Right renal cortex interstitium (tissue), 3 donors: ENCODE measurements at regions not wholly inside any gene's neighbourhood (a gene's known extent, or its start where the extent isn't known, plus 50 kb on each side); places are given as distances from the start of the nearest gene placed in this dataset.

Source experiments
- DNase-seq, 3 donors: peaks; one replicate each; pipeline ENCODE4 v3.0.0-alpha.2; 2013; ENCODE audit warnings: low read depth in 3 of 3, low spot score in 2 of 3

DNA sequence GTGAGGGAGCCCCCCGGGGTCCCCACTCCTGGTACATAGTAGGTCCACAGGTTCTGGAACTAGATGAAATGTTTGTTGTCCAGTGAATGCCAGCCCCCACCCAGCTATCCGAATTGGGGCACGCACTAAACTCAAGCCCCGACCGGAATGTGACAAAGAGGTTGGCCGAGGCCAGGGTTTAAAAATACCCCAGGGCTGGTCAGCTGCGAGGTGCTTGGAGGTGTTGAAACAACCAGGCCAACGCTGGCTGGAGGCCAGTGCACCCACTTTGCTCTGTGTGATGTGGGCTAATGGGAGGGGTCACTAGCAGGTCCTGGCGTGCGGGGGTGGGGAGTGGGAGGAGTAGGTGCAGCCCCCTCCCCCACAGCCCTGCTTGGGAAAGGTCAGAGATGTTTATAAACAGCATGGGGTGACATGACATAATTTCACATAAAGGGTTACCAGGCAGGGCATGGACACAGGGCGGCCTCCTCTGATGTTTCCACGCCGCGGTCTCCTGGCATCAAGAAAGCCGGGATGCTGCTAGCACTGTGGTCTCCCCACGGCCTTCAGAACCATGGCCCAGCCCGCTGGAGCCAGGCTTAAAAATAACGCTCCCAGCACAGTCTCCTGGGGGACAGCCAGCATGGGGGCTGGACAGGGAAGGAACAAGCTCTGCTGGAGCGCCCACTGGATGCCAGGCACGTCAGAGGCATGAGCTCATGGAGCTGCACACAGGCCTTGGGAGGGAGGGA lies 111.2 kb upstream of the PTPN1 start:
- DNase-seq = no peak

DNA sequence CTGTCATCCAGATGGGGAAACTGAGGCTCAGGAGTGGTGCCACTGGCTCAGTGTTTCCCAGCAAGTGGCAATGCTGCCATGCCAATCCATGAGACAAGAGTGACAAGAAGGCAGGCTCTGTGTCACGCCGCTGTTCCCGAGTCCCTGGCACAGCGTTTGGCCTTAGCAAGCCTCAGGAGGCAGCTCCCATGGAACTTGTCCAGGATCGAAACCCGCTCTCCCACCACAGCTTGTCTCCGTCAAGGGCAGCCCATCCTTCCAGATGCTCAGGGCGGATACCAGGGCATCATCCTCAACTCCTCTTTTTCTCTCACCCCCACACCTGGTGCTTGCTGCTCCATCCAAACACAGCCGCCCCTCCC lies 110.6 kb upstream of the PTPN1 start:
- no peak for DNase-seq

DNA sequence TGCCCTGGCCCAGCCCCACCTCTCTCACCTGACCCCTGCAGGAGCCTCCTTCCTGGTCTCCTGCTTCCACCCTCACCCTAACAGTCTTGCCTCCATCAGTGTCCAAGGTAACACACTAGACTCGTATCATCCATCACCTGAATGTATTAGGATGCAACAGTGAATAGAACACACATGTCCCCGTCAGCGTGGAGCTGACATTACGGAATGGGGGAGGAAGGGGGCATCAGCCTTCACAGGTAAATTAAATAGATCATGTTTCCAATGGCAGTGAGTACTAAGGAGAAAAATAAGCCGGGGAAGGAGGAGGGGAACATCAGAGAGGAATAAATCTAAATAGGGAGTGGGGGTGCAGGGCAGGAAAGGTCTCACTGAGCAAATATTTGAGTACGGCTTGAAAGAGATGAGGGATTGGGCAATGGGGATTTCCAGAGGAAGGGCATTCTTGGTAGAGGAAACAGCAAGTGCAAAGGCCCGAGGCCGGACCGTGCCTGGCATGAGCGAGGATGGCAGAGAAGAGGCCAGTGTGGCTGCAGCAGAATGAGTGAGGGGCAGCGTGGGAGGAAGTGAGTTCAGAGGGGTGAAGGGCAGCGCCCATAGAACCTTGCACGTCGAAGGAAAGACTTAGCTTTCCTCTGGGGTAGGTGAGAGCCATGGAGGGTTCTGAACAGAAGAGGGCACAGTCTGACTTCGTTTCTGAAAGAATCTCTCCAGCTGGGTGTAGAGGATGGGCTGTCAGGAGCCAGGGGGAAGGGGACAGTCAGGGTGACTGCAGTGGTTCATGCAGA lies 110.1 kb upstream of the PTPN1 start:
- no peak for DNase-seq

DNA sequence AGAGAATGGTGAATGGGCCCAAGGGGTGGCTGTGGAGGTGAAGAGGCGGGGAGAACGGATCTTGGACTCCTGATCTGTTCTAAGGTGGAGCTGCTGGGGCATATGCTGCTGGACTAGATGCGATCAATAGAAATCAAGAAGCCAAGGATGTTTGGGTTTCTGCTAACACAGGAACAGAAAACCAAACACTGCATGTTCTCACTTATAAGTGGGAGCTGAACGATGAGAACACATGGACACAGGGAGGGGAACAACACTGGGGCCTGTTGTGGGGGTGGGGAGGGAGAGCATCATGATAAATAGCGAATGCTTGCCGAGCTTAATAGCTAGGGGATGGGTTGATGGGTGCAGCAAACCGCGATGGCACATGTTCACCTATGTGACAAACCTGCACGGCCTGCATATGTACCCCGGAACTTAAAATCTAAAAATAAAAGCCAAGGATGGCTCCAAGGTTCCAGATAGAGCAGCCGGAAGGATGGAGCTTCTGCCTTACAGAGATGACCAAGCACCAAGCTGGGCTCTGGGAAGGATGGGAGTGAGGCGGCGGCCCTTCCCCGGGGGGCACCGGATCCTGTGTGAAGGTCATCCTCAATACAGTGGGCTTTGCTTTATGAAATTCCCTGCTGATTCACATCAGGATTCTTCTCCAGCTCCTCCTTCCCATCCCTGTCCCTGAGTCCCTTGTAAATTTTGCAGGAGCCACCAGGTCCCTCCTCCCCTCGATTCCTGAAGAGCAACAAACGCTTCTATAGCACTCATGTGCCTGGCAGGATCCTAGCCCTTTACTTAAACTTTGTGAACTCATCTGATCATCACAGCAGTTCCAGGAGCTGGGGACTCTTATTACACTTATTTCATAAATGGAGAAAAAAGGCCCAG lies 109.2 kb upstream of the PTPN1 start:
- no peak for DNase-seq

DNA sequence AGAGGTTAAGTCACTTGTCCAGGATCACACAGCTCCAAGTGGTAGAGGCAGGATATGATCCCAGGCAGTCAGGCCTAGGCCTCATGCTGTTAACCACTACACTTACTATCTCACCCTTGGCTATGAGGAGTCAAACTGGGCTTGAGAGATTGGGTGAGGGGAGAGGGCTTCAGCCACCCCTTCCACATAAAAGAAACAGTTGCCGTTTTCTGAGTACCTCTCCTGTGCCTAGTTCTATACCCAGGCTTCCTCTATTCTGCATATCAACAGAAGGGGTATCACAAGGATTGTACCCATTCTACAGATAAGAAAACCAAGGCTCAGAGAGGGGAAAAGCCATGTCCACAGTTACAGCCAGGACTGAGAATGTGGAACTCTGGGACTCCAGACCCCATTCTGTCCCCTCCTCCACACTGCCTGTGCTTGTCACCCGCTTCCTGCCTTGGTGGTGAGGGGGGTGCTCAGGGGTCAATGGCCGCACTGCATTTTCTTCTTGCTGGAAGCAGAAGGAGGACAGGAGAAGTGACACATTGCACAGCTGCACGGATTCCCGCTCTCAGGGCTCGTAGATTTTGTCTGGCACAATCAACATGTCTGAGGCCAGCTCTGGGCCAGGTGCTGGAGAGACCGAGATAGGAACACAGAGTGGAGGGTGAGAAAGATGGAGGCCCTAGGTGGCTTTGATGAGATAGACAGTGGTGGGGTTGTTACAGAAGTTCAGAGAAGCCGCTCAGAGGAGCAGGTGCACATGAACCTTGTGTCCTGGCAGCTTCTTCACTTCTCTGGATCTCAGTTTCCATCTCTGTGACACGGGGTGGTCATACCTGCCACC lies 108.4 kb upstream of the PTPN1 start:
- DNase-seq = no peak

DNA sequence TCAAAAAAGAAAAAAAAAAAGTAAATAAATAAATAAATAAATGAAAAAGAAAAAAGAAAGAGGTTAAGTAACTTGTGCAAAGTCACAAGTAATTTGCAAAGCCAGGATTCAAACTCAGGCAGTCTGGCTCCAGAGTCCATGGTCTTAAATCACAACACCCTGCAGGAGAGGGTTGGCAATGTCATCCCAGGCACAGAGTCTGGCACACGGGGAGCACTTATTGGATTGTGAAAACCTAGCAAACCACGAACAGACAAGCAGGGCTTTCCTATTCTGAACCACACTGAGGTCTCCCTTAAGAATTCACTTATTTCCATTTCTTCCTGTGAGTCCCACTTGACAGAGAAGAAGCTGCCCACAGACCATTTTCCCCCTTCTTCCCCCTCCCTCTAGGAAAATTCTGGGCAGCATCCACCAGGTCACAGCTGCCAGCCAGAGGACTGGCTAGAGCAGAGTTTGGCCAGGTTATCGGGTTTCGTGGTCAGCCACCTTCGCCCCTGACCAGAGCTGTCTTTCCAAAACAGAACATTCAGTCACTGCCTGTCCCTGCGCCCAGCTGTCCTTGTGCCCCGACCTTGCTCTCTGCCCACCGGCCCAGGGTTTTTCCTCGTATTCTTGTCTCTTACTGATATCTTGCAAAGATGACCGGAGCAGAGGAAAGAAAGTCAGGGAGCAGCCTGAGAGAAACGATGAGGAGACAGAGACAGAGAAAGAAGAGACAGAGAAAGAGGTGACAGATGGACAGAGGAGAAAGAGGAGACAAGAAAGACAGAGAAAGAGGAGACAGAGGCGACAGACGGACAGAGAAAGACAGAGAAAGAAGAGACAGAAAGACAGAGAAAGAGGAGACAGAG lies 106.4 kb upstream of the PTPN1 start:
- no peak for DNase-seq

DNA sequence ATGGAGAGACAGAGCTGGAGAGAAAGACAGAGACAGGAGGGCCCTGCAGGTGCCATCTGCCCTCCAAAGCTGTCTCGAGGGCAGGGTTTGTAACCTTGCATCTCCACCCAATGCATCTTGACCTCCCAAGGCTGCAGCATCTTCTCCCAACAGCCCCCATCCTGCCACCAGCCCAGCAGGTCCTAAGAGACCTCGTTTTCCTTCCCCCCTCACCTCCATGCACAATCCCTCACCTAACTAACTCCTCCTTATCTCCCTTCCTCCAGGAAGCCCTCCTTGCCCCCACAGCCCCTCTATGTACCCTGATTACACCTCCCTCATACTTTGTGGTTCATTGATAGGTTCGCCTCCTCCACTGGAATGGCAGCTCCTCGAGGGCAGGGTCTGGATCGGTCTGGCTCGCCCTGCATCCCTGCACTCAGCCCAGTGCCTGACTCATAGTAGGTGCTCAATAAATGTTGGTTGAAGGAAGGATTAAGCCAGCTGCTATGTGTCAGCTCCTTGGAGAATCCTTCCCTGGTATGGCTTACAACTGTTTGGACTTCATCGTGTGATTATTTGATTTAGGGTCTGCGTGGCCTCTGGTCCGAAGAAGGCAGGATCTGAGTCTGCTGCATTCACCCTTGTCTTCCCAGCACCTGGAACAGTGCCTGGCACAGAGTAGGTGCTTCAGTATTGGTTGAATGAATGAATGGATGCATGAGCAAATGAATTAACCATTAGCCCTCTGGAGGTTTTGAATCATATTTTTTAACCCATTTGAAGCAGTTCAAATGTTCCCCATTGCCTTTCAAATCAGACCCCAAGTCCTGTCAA lies 105.6 kb upstream of the PTPN1 start:
- no peak for DNase-seq

DNA sequence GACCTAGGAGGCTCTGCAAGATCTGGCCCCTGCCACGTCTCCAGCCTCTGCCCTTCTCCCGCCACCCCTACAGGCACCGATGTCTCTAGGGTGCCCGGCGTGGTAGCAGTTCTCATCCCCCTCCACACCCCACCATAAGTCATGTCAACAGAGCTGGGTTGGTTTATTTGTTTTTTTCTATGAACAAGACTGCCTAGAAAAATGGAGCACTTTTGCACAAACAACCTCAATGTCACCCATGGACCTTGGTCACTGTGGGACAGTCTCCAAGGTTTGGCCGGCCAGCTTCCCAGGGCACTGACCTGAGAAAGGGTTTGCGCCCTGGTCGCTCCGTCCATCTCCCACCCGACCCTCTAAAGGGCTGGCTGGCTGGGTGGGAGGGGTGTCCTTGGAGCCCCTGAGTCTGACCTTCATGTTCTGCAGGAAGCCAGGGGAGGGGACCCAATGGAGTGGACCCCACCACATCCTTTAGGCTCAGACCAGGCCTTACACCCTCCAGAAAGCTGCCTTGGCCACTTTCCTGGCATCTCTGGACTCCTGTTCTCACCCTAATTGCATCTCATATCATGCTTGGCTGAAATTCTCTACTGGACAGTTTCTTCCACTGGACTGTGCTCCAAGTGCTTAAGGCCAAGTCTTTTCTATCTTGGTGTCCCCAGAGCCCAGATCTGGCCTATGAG lies 104.8 kb upstream of the PTPN1 start:
- DNase-seq = no peak

DNA sequence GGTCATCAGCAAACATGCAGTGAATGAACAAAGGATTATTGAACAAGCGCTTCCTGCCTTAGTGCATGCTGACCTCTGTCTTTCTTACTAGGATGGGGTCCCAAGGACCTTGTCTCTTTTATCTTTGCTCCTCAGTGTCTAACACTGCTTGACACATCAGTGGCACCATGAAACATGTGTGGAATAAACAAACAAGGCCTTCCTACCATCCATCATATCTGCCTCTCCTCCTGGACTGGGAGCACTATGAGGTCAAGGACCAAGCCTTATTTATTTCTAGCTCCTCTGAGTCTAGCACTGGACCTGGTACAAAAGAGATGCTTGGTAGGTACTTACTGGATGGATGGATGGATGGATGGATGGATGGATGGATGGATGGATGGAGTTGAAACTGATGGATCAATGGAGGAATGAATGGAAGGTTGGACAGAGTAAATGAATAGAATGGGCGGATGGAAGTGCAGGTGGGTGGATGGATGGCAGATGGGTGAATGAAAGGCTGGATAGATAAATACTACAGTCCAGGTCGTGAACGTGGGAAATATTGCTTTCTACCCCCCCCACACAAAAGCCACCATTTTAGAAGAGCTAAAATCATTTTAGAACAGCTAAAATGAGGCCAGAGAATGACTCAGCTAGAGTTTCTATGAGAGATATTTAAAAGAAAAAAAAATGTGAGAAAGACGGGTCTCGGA lies 104.1 kb upstream of the PTPN1 start:
- no peak for DNase-seq

DNA sequence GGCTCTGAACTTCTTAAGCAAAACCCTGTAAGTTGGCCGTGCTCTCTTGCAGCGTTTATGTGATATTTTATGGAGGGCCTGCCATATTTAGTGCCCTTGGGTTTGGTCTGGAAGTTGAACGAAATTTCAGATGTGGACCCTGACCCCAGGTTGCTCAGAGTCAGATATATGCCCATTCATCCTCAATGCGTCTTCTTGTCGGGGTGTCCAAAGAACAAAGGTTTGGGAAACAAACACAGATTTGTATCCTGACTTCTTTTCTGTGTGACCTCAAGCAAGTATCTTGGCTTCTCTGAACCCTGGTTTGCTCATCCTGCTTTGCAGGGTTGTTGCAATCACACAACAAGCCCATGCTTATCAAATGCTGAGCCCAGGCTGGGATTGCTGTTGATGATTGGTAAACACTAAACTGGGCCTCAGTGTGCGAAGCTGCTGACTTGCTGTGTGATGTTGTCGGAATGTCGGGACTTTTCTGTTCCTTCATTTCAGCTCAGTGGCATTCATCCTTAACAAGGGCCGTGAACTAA lies 103.5 kb upstream of the PTPN1 start:
- no peak for DNase-seq

DNA sequence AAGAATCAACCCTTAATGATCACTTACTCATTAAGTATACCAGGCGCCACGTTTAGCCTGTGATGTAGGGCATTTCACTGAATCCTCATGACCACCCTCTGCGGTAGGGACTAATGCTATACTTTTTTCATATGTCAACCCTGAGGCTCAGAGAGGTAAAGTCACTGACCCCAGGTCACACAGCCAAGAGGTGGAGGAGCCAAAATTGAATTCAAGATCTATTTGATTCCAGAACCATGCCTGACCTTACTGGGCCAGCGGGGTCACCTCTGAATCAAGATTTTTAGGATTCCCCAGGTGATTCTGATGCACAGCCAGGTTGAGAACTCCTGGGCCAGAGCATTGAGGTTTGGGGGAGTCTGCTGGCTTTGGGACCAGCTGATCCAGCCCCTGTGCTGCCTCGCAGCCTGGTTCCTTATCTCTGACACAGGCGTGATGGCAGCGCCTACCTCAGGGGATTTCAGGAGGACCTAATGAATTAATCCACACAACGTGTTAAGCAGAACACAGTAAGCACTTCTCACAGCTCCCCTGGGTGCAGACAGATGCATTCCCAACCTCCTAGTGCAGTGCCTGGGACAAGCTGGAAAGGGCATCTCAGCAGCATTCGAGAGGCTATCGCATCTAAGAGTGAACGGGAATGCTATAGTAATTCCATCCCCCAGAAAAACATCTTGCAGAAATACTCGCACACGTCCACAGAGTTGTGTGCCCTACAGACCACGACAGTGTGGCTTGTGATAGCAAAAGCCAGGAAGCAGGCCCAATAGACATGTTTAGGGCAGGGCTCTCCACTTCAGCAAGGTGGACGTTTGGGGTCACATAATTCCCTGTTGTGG lies 101.4 kb upstream of the PTPN1 start:
- no peak for DNase-seq

DNA sequence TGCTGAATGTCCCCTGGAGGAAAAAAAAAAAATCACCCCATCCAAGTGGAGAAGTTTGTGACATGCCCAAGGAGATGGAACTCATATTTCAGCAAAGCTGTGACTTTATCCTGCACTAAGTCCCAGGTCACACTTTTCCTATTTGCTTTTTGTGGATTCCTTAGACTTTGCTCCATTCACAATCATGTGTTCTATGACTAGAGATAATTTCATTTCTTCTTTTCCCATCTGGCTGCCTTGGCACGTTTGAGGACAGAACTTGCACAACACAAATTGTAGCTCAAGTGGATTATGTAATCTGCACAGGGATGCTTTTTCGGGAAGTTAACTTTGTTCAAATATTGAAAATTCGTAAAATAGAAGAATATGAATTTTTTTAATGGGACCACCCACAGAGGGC lies 100.7 kb upstream of the PTPN1 start:
- DNase-seq = no peak

DNA sequence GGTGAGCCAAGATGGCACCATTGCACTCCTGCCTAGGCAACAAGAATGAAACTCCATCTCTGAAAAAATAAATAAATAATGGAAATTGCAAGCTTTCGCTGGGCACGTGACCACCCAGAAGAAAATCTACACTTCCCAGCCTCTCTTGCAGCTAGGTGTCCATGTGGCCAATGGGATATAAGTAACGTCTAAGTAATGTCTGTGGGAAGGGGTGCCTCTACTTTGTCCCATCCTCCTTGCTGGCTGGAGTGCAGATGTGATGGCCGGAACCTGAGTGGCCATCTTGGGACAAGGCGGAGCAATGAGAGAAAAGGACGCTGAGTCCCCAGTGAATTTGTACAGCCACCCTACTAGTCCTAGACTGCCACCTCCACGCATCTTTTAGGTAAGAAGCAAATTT lies 99.8 kb upstream of the PTPN1 start:
- no peak for DNase-seq

DNA sequence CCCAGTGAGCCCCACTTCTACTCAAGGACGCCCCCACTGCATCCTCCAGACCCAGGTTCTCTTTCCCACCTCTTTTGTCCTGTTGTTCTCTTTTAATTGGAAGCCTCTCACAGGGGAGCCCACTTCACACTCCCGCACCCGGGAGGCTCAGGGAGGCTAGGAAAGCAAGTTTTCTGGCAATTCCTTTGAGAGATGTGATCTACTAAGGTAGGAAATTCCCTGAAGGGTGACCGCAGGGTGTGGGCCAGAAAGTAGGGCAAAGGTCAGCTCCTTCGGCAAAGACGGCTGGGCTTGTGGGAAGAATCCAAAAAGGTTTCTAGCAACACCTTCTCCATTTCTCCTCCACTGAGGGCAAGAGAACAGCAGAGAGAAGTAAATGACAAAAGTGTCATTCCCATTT lies 98.1 kb upstream of the PTPN1 start:
- no peak for DNase-seq

DNA sequence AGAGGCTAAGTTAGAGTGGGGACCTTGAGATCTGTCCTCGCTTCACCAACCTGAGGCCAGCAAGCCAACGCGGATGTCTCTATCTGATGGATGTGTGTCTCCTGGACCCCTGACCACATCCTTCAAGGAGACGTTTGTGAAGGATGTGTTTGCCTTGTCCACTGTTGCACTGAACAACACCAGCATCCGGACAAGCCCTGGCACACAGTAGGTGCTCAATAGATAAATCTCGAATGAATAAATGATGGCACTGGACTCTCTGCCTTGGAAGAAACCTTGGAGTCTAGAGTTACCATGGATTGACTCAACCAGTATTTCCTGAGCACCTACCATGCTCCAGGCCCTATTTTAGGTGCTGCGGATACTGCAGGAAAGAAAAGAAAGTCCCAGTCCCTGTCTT lies 97.7 kb upstream of the PTPN1 start:
- no peak for DNase-seq

DNA sequence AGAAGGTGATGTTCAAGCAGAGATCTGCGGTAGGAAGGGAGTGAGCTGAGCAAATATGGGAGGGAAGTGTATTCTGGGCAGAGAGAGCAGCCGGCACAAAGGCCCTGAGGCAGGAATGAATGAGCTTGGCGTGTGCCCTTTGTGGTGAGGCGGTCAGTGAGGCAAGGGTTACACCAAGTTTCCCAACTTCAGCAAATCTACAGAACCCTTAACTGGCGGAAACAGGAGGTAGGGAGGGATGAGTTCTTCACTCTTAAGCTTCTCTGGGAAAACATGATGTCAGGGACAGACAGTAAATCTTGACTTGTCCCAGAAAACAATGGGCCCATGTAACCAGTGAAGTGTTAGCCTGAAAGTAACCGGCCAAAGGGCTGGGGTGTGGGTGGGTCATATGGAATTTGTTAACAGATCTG lies 97.1 kb upstream of the PTPN1 start:
- DNase-seq = no peak
